Bronchial epithelial cell (primary cell): ENCODE measurements at regions not wholly inside any gene's neighbourhood (a gene's known extent, or its start where the extent isn't known, plus 50 kb on each side); places are given as distances from the start of the nearest gene placed in this dataset.

Experiments
- DNase-seq: peaks from one replicate; pipeline ENCODE4 v3.0.0-alpha.2; 2010; ENCODE audit warnings: low read depth
- FAIRE-seq: peaks from 2 replicates; lab custom pipeline; 2011; peaks lifted over from hg19 to GRCh38; lab: Jason Lieb, UNC
- H3K27me3 ChIP-seq: 2 replicates; pipeline ENCODE4 v1.5.1; 2011; ENCODE audit warnings: low read length; ENCODE audit not compliant: control insufficient read depth, insufficient read depth
- H3K36me3 ChIP-seq: 2 replicates; pipeline ENCODE4 v1.5.1; 2011; ENCODE audit warnings: low read length; ENCODE audit not compliant: control insufficient read depth, insufficient read depth
- H3K4me3 ChIP-seq: 2 replicates; pipeline ENCODE4 v1.5.1; 2011; ENCODE audit warnings: mild to moderate bottlenecking, low read depth, low read length, control low read depth
- TF ChIP-seq, protein P1 (sequence below): IDR thresholded peaks from 2 replicates; pipeline ENCODE4 v1.5.1; 2011; ENCODE audit warnings: mild to moderate bottlenecking, moderate library complexity, low read length, control low read depth, inconsistent platforms; ENCODE audit not compliant: insufficient read depth, severe bottlenecking

DNA sequence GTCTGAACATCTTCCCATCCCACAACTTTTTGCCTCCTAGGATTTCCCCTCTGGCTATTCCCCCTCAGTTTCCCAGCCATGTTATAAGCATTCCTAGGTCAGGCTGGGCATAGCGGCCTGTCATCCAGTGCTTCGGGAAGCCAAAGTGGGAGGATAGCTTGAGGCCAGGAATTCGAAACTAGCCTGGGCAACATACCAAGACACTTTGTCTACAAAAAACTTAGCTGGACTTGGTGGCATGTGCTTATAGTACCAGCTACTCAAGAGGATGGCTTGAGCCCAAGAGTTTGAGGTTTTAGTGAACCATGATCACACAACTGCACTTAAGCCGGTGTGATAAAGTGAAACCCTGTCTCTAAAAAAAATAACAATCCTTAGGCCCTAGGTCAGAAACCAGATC is 447.4 kb downstream of the KIF16B start:
- FAIRE-seq: no peak
- no peak overlapping the region for H3K4me3 ChIP-seq
- no peaks in the 10 kb centered on the region for H3K27me3 ChIP-seq
- H3K36me3 ChIP-seq: no peaks in the 10 kb centered on the region
- DNase-seq: peak; percentile 58
- TF ChIP-seq, protein P1, sequence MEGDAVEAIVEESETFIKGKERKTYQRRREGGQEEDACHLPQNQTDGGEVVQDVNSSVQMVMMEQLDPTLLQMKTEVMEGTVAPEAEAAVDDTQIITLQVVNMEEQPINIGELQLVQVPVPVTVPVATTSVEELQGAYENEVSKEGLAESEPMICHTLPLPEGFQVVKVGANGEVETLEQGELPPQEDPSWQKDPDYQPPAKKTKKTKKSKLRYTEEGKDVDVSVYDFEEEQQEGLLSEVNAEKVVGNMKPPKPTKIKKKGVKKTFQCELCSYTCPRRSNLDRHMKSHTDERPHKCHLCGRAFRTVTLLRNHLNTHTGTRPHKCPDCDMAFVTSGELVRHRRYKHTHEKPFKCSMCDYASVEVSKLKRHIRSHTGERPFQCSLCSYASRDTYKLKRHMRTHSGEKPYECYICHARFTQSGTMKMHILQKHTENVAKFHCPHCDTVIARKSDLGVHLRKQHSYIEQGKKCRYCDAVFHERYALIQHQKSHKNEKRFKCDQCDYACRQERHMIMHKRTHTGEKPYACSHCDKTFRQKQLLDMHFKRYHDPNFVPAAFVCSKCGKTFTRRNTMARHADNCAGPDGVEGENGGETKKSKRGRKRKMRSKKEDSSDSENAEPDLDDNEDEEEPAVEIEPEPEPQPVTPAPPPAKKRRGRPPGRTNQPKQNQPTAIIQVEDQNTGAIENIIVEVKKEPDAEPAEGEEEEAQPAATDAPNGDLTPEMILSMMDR: no peak

DNA sequence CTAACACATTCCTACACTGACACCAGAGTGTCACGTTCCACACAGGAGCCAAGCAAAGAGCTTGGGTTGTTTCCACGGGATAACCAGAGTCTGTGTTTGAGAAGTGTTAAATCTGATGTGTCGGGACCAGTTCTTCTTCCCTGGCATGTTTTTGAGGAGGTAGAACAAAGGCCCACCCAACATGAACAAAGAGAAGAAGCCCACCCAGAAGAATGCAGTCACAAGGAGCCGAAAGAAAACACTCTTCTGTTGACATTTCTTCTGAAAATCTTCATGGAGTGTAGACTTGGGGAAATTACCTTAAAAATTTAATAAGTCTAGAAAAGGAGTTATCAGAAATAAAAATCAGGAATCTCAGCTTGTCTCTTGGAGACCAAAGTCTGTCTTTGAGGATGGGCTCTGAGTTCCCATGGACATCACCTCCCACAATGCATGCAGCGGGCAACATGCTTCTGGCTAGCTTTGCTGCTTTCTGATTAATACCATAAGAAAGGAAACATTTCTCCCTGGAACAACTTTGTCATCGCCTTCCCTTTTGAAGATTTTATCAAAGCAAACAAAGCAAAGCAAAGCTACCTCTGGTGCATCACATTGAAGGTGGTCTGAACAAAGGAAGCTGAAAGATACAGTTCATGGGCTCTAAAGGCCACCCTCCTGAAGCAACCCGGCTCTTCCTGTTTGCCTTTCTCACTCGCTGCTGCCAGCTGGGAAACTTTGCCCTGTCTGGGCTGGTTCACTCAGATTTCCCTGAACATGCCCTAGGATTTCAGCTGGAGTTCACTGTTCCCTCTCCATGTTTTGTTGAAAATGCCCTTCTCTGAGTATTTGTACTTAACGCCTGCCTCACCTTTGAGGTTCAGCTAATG is 448.1 kb downstream of the KIF16B start:
- no peaks in the 10 kb centered on the region for H3K36me3 ChIP-seq
- FAIRE-seq (no peak), DNase-seq (peak; percentile 2)
- TF ChIP-seq, protein P1: no peak
- no peak overlapping the region for H3K4me3 ChIP-seq
- no peaks in the 10 kb centered on the region for H3K27me3 ChIP-seq

DNA sequence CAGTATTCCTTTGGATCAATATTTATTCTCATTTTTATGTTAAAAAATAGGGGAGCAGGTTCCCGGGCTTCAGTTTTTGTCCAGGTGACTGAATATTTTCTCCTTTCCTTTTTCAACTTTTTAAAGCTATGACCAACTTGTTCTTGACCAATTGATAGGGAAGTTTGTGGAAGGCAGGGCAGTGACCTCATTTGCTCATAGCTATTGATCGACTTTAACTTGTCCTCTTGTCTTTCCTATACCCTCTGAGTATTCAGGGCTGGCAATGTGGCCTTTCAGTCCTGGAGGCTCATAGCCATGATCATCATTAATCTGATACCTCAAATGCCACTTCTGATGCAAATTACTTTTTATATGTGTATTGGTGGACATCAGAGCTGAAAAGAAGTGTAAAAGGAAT is 448.8 kb downstream of the KIF16B start:
- no peaks in the 10 kb centered on the region for H3K36me3 ChIP-seq
- H3K4me3 ChIP-seq: no peak overlapping the region
- FAIRE-seq (no peak), DNase-seq (no peak)
- no peaks in the 10 kb centered on the region for H3K27me3 ChIP-seq
- TF ChIP-seq, protein P1: no peak

DNA sequence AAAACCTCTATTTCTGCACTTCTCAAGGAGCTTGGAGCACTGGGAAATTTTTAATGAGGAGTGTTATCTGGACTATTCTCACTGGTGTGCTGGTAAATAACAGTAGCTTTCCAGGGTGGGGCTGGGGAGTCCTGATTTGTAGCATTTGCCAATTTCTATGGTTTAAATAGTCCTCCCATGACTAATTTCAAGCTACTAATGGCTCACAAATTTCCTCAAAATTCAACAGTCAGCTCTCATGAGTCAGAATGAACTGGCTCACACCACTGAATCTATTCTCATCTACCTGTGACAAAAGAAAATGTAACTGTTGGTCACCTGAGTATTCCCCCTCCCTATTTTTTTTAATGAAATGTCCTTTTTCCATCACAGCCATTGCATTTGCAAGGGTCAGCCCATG is 449.6 kb downstream of the KIF16B start:
- TF ChIP-seq, protein P1: no peak
- DNase-seq (peak; percentile 74), FAIRE-seq (no peak)
- H3K4me3 ChIP-seq: no peak overlapping the region
- no peaks in the 10 kb centered on the region for H3K27me3 ChIP-seq
- no peaks in the 10 kb centered on the region for H3K36me3 ChIP-seq

DNA sequence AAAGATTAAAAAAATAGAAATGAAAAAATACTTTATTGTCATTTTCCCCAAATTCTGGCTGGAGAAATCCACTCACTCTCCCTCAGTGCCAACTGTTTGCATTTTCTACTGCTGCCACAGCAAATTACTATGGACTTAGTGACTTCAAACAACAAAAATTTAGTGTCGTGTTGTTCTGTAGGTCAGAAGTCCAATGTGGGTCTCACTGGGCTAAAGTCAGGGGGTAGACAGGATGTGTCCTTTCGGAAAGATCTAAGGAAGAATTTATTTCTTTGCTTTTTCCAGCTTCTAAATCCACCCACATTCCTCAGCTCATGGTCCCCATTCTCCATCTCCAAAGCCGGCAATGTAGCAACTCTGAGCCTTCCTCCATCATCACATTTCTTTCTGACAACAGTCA is 453.3 kb downstream of the KIF16B start:
- Histone ChIP-seq H3K4me3 (no peak overlapping the region), H3K27me3 (no peaks in the 10 kb centered on the region), H3K36me3 (no peaks in the 10 kb centered on the region)
- DNase-seq (no peak), FAIRE-seq (no peak)
- TF ChIP-seq, protein P1: no peak
